Fibroblast of upper back skin (primary cell): ENCODE measurements at regions not wholly inside any gene's neighbourhood (a gene's known extent, or its start where the extent isn't known, plus 50 kb on each side); places are given as distances from the start of the nearest gene placed in this dataset.
A peak's percentile ranks its signal among the peaks of the same experiment; 100 is the strongest.
"Not testable (repeated sequence)": the region's sequence is repeated elsewhere in the genome, so short reads cannot be mapped to it uniquely, and the experiment has no call there.

Experiments
- DNase-seq: peaks from one replicate; pipeline ENCODE4 v3.0.0-alpha.2; 2013

GRCh38 chr16:76612497-76612896, 335.3 kb downstream of the CNTNAP4 start:
- DNase-seq = no peak

- DNase-seq = no peak
These were observed 337.1 kb downstream of the CNTNAP4 start for GRCh38 chr16:76614269-76614668.

- DNase-seq = no peak
These were observed 345.7 kb downstream of the CNTNAP4 start for GRCh38 chr16:76622876-76623275.

- no peak for DNase-seq
These were observed 357.9 kb downstream of the CNTNAP4 start for GRCh38 chr16:76634847-76635697.

- peak; percentile 18 for DNase-seq
These were observed 362.6 kb downstream of the CNTNAP4 start for GRCh38 chr16:76639685-76640289.

GRCh38 chr16:76650582-76650981, 373.4 kb downstream of the CNTNAP4 start:
- DNase-seq = no peak

GRCh38 chr16:76653390-76654026, 376.3 kb downstream of the CNTNAP4 start:
- peak; percentile 59 for DNase-seq

- no peak for DNase-seq
These were observed 377.1 kb downstream of the CNTNAP4 start for GRCh38 chr16:76654088-76654820.

GRCh38 chr16:76656994-76657393, 379.8 kb downstream of the CNTNAP4 start:
- no peak for DNase-seq

- DNase-seq = peak; percentile 12
These were observed 384.6 kb downstream of the CNTNAP4 start for GRCh38 chr16:76661691-76662235.

- DNase-seq = no peak
These were observed 388.5 kb downstream of the CNTNAP4 start for GRCh38 chr16:76665571-76666275.

- no peak for DNase-seq
These were observed 391.1 kb downstream of the CNTNAP4 start for GRCh38 chr16:76668207-76668725.

GRCh38 chr16:76669288-76669687, 392.1 kb downstream of the CNTNAP4 start:
- no peak for DNase-seq

- DNase-seq = no peak
These were observed 393.1 kb downstream of the CNTNAP4 start for GRCh38 chr16:76670125-76670857.

GRCh38 chr16:76676356-76676755, 399.2 kb downstream of the CNTNAP4 start:
- no peak for DNase-seq

GRCh38 chr16:76681296-76681695, 404.1 kb downstream of the CNTNAP4 start:
- no peak for DNase-seq

- no peak for DNase-seq
These were observed 405.9 kb downstream of the CNTNAP4 start for GRCh38 chr16:76683051-76683450.

GRCh38 chr16:76696876-76697275, 419.7 kb downstream of the CNTNAP4 start:
- no peak for DNase-seq

GRCh38 chr16:76705892-76706291, 428.7 kb downstream of the CNTNAP4 start:
- no peak for DNase-seq

- no peak for DNase-seq
These were observed 436.0 kb downstream of the CNTNAP4 start for GRCh38 chr16:76713191-76713590.

- not testable (repeated sequence) for DNase-seq
These were observed 439.1 kb downstream of the CNTNAP4 start for GRCh38 chr16:76716251-76716650.
